SK-N-SH treated with all-trans-retinoic acid at 6 μM for 48 hours (cell line): ENCODE measurements at regions not wholly inside any gene's neighbourhood (a gene's known extent, or its start where the extent isn't known, plus 50 kb on each side); places are given as distances from the start of the nearest gene placed in this dataset.
"Not testable (repeated sequence)": the region's sequence is repeated elsewhere in the genome, so short reads cannot be mapped to it uniquely, and the experiment has no call there.

Experiments used
- ARNTL ChIP-seq: fragments of 450-650 bp; formaldehyde crosslinking; IDR thresholded peaks from 2 replicates; pipeline ENCODE4 v1.5.0; 2020; ENCODE audit warnings: low read depth, mild to moderate bottlenecking, moderate library complexity, borderline replicate concordance
- CREB5 ChIP-seq: fragments of 250-450 bp; sonication (Bioruptor Pico); IDR thresholded peaks from 2 replicates; pipeline ENCODE4 v1.5.1; 2020; ENCODE audit warnings: low read depth, mild to moderate bottlenecking, moderate library complexity
- CSDC2 ChIP-seq: fragments of 250-450 bp; sonication (Bioruptor Pico); IDR thresholded peaks from 2 replicates; pipeline ENCODE4 v1.5.0; 2020; ENCODE audit warnings: mild to moderate bottlenecking, moderate library complexity
- ISL1 ChIP-seq: fragments of 250-450 bp; sonication (Bioruptor Pico); IDR thresholded peaks from 2 replicates; pipeline ENCODE4 v2.1.2; 2022; ENCODE audit warnings: mild to moderate bottlenecking, moderate library complexity
- POU6F1 ChIP-seq: fragments of 250-450 bp; sonication (Bioruptor Pico); IDR thresholded peaks from 2 replicates; pipeline ENCODE4 v1.8.0; 2021; ENCODE audit warnings: low read depth, mild to moderate bottlenecking, moderate library complexity, borderline replicate concordance
- PPARA ChIP-seq: fragments of 250-450 bp; sonication (Bioruptor Pico); IDR thresholded peaks from 2 replicates; pipeline ENCODE4 v1.5.0; 2020; ENCODE audit warnings: mild to moderate bottlenecking, borderline replicate concordance
- SNAI2 ChIP-seq: fragments of 250-450 bp; sonication (Bioruptor Pico); IDR thresholded peaks from 2 replicates; pipeline ENCODE4 v1.5.0; 2020; ENCODE audit warnings: mild to moderate bottlenecking, moderate library complexity
- ZC3H10 ChIP-seq: fragments of 250-450 bp; sonication (Bioruptor Pico); IDR thresholded peaks from 2 replicates; pipeline ENCODE4 v1.5.1; 2021; ENCODE audit warnings: mild to moderate bottlenecking, moderate library complexity
- ZNF565 ChIP-seq: fragments of 450-650 bp; formaldehyde crosslinking; conservative IDR thresholded peaks from 2 replicates; pipeline ENCODE4 v1.5.0; 2020; ENCODE audit warnings: low read depth, mild to moderate bottlenecking, moderate library complexity
- ZNF70 ChIP-seq: fragments of 450-650 bp; formaldehyde crosslinking; IDR thresholded peaks from 2 replicates; pipeline ENCODE4 v1.5.0; 2020; ENCODE audit warnings: mild to moderate bottlenecking, moderate library complexity
- TF ChIP-seq, protein P1 (sequence below): fragments of 250-450 bp; sonication (Bioruptor Pico); IDR thresholded peaks from 2 replicates; pipeline ENCODE4 v1.8.0; 2020; ENCODE audit warnings: mild to moderate bottlenecking, moderate library complexity, borderline replicate concordance

- TF ChIP-seq ZNF70; ZC3H10 (CRISPR knock-in tag); SNAI2; ZNF565 (CRISPR knock-in tag); ARNTL (CRISPR knock-in tag); ISL1 (CRISPR knock-in tag); PPARA (CRISPR knock-in tag); CSDC2 (CRISPR knock-in tag); POU6F1 (CRISPR knock-in tag); CREB5 (CRISPR knock-in tag): not testable (repeated sequence)
- TF ChIP-seq, protein P1, sequence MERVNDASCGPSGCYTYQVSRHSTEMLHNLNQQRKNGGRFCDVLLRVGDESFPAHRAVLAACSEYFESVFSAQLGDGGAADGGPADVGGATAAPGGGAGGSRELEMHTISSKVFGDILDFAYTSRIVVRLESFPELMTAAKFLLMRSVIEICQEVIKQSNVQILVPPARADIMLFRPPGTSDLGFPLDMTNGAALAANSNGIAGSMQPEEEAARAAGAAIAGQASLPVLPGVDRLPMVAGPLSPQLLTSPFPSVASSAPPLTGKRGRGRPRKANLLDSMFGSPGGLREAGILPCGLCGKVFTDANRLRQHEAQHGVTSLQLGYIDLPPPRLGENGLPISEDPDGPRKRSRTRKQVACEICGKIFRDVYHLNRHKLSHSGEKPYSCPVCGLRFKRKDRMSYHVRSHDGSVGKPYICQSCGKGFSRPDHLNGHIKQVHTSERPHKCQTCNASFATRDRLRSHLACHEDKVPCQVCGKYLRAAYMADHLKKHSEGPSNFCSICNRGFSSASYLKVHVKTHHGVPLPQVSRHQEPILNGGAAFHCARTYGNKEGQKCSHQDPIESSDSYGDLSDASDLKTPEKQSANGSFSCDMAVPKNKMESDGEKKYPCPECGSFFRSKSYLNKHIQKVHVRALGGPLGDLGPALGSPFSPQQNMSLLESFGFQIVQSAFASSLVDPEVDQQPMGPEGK: not testable (repeated sequence)
These were observed 174.4 kb downstream of the TBC1D2B start for GRCh38 chr15:77902921-77903760.
